ENCODE measurements at regions not wholly inside any gene's neighbourhood (a gene's known extent, or its start where the extent isn't known, plus 50 kb on each side); places are given as distances from the start of the nearest gene placed in this dataset.

GRCh38 chr9:118034701-118035100 is 330.5 kb downstream of the TLR4 start:
- TF ChIP-seq CTCF (IDR thresholded peaks at IDR 0.05), result no peak
- no peak for TF ChIP-seq POLR2A (IDR thresholded peaks at IDR 0.05)
